Erythroblast (primary cell): ENCODE measurements at regions not wholly inside any gene's neighbourhood (a gene's known extent, or its start where the extent isn't known, plus 50 kb on each side); places are given as distances from the start of the nearest gene placed in this dataset.

ENCODE experiments used
- DNase-seq, 2 experiments: peaks; one replicate each; lab custom pipeline; 2025; lab: John Stamatoyannopoulos, UW
- GATA1 ChIP-seq: IDR thresholded peaks from 2 replicates; pipeline ENCODE4 v1.6.1; 2011; ENCODE audit warnings: low read depth, mild to moderate bottlenecking, control low read depth, low read length, moderate library complexity
- POLR2A ChIP-seq: IDR thresholded peaks from 2 replicates; pipeline ENCODE4 v1.6.1; 2011; ENCODE audit warnings: mild to moderate bottlenecking, low read length

DNA sequence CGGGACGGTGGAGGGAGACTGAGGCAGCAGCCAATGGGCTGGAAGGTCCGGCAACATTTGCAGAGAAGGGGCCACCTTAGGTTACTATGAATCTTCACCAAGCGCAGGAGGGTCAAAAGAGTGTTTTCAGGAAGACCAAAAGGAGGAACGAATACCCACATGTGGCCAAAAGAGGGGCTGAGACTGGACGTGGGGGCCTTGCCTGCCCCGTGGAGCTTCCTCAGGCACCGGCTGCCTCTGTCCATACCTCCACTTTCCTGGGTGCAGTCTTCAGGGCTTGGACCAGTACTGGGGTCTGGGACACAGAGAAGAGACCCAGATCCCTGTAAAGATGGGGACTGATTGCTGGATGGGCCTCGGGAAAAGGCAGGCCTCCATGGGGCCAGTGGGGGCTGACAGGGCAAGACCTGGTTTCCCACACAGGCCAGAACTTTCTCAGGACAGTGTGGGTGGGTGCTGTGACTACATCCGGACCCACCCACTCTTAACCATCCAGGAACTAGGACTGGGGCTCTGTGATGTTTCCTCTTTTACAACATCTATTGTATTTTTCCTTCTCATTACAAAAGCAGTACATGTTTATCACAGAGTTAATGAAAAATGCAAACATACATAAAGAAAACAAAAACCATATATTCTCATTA is 294.7 kb downstream of the ZSWIM6 start:
- TF ChIP-seq GATA1, result no peak
- TF ChIP-seq POLR2A, result no peak

DNA sequence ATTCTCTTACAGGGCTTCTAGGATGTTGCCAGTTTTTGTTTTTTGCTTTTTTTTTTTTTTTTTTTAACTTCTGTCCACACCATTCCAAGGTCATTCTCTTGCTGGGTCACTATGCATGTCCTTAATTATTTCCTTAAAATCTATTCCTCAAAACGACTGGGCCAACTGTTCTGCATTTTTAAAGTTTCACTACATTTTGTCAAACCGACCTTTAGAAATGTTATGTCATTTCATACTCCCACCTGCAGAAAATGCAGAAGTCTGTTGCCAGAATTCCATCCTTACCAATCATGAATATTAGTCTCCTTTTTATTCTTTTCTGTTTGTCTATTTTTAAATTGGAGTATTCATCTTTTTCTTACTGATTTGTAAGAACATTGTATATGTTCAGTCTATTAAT is 295.5 kb downstream of the ZSWIM6 start:
- no peak for DNase-seq
- TF ChIP-seq GATA1 (no peak), POLR2A (no peak)

More for the DNA sequence above, 294.7 kb downstream of the ZSWIM6 start:
- no peak for DNase-seq

DNA sequence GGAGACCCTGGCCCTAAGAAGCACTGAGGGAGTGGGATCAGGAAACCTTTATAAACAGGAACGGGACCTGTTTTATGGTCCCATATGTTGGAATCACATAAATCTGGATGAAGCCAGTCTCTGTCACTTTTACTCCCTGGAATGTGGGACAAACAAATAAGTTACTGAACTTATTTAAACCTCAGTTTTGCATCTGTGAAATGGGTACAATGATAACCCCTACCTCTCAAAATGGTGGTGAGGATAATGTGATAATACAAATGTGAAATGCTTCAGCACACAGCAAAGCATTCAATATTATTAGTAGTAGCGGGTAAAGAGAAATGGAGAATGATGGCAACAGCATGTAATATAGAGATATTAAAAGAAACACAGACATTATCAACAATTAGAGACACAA is 298.9 kb downstream of the ZSWIM6 start:
- TF ChIP-seq GATA1, result no peak
- no peak for TF ChIP-seq POLR2A
- DNase-seq, result no peak

DNA sequence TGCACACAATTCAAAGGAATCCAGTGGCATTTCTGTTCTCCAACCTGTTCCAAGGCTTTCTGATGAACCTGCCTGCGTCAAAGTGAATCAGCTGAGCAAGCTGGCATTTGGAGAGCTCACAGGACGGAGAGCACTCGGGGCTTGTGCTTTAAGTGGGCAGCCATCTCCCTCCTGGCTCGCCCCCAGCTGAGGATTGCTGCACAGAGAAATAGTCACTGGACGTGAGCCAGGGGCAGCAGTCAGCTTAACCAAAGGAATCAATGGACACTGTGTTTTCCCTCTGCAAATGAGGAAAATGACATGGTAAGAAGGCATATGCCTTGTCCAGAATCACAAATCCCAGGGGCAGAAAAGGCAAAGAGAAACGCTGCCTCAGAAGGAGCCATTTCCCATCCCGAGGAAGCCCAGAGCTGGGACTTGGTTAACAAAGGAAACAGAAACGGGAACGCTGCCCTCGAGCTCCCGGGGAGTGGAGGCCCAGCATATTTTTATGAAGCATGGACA is 299.4 kb downstream of the ZSWIM6 start:
- DNase-seq, result no peak
- TF ChIP-seq GATA1 (no peak), POLR2A (no peak)

DNA sequence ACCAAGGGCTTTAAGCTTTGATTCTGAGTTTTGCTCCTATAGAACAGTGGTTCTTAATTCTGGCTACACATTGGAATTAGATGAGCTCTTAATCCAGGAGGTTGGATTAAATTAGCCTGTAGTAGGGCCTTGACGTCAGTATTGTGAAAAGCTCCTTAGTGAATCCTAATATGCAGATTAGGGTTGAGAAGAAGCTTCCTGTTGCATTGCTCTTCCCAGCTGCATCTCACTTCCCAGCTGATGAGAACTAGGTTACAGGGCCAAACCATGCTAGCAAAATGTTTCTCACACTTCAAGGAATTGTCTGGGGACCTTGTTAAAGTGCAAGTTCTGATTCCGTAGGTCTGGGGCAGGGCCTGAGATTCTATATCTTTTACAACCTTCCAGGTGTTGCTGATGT is 300.0 kb downstream of the ZSWIM6 start:
- TF ChIP-seq GATA1 (no peak), POLR2A (no peak)
- no peak for DNase-seq

DNA sequence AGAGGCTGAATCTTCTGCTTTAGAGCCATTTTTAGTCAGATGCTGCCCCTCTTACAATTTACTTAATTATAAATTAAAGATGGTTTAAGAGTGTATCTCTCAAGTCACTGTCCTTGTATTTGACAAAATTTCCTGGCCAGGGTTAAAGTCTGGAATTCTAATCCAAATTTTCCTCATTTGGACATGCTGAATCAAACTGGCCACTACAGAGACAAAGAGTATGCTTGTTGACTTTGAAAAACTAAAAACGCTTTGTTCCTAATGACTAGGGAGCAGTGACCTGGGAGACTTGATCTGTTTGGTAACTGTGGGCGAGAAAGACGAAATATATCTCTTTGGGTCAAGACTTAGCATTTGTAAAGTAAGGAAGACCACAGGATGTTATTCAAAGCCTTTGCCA is 303.2 kb downstream of the ZSWIM6 start:
- DNase-seq, result no peak
- TF ChIP-seq GATA1, result no peak
- TF ChIP-seq POLR2A, result no peak

DNA sequence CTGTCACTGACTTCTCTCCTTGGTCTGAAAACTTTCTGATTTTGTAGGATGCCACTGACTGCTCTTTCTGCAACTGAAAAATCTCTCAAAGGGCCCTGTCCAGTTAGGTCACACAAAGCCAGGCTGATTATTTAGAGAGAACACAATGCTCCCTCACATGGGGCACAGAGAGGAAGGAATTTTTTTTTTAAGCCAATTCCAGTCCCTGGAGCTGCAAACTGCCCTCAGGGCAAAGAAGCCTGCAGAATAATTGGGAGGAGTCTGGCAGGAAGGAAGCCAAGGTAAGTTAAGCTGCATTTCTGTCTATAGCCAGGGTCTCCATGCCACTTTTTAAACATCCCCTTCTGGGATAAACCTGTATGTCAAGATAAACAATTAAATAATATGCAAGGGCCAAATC is 305.5 kb downstream of the ZSWIM6 start:
- no peak for DNase-seq
- TF ChIP-seq GATA1, result no peak
- no peak for TF ChIP-seq POLR2A

DNA sequence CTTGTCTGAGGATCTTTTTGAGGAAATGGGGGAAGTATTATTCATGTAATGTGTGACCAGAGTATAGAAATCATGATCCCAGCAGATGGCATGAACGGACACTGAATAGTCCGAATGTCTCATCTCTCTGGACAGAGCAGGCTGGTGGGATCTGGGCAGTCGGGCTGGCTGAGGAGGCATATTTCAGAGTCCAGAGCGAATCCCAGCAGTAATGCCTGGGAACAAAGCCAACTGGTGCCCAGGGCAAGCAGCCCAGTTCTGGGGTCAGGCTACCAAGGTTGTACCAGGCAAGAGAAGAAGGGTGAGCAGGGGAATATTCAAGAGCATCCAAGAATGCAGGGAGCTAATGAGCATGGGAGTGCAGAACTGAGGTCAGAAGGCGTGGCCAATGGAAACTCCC is 306.4 kb downstream of the ZSWIM6 start:
- TF ChIP-seq POLR2A, result no peak
- no peak for TF ChIP-seq GATA1
- no peak for DNase-seq

DNA sequence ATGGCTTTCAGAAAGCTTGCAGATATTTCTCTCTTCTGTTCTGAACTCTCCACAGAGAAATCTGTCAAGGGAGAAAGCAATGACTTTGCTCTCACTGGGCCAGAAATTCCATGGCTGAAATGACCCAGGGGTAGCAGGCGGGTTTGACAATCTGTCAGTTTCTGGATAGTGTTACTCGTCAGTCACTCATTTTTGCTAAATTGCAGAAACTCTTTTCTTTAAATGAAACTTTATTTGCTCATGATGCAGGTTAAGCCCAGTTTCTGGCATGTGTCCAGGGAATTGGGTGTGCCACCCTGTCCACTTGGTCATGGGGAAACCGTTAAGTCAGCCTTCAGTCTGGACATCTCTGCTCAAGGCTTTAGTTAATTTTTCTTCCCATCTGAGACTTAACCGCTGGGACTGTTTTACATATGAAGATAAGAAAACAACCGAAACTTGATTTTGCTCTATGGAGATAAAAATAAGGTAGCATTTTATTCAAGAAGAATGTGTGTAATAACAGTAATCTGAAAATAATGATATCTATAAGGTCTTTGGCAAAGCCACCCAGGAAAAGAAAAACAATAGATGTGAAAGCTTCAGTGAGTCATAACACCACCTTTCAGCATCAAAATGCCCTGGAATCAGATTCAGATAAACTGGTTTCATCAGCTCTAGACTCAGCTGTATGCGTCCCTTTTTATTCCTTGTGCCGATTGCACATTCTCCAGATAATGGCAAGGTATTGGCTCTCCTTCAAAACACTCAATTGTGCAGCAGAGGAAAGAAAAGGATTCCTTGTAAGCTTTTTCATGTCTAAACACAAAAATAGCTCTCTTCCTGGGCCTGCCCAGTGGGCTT is 308.3 kb downstream of the ZSWIM6 start:
- TF ChIP-seq POLR2A, result no peak
- TF ChIP-seq GATA1, result no peak
- DNase-seq, result no peak

DNA sequence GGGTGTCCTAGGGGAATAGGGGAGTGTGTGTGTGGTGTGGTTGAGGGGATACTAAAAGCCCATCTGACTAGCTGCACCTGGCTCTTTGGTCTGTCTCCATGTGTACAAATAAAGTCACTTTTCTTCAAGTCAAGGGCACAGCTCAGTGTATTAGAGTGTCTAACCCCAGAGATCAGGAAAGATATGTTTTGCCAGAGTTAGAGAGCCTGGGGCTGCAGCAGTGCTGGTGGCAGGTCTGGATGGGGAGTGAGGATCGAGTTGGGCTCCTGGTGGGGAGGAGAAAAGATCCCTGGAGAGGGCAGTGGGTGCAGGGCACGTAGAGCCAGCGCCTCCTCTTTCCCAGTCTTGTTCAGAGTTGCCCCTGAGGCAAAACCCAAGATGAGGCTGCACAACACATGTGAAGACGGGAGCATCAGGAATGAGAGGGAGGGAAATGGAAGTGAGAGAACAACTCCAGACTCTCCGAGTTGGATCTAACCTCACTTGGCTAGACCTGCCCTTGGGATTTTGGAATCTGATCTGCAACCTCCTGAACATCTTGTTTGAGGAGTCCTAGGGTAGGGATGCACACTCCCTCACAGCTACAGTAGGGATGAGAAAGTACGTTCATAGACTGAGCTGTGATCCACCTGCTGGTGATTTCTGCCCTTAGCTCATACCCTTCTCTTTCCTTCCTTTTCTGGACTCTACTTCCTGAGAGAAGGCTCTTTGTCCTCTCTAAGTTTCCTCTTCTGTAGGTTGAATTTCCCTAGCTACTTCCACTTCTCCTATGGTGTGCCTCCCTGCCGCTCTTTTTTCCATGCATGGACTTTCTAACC is 309.9 kb downstream of the ZSWIM6 start:
- no peak for DNase-seq
- no peak for TF ChIP-seq POLR2A
- TF ChIP-seq GATA1, result no peak

DNA sequence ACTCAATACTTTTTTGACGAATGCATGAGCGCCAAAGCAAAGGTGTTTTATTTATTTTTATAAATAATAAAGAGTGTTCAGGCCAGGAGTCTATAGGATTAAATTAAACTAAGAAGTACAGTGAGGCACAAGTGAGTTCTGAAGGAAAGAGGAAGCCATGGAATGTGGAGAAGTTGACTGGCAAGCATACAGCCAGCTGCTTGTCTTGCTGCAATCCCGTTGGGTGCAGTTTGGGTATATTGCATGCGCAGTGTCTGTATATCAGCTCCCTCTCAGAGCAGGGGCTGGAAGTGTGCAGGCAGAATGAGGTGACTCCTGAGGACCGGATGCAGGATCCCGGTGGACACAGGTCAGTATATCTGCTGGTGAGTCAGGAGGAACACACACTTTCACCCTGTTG is 315.6 kb downstream of the ZSWIM6 start:
- no peak for DNase-seq
- no peak for TF ChIP-seq GATA1
- TF ChIP-seq POLR2A, result no peak

DNA sequence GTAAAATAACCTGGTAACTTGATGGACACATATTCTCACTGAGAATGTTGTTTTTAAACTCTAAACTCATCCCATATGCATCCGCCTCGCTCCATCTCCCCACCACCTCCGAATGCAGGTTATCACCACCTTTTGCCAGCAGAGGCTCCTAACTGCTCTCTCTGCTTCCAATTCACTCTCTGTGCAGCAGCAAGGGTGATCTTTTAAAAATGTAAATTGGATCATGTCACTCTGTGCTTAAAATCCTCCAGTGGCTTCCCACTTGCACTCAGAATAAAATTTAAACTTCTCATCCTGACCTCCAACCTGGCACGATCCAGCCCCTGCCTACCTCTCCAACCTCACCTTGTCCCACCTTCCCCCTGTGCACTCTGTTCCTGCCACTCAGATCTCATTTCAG is 317.2 kb downstream of the ZSWIM6 start:
- DNase-seq, result no peak
- TF ChIP-seq GATA1 (no peak), POLR2A (no peak)

DNA sequence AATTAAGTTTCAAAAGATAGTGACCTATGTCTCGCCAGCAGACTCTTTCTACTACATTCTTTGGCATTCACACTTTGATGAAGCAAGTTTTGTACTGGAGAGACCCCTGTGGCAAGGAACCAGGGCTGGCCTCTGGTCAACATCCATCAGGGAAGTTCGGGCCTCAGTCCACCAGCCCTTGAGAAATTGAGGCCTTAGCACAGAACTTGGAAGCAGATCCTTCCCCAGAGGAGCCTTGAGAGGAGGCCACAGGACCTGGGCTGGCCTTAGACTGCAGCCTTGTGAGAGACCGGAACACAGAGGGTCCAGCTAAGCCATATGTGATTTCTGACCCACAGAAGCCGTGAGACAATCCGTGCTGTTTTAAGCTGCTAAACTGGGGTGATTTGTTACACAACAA is 317.9 kb downstream of the ZSWIM6 start:
- no peak for DNase-seq
- TF ChIP-seq GATA1, result no peak
- TF ChIP-seq POLR2A, result no peak

DNA sequence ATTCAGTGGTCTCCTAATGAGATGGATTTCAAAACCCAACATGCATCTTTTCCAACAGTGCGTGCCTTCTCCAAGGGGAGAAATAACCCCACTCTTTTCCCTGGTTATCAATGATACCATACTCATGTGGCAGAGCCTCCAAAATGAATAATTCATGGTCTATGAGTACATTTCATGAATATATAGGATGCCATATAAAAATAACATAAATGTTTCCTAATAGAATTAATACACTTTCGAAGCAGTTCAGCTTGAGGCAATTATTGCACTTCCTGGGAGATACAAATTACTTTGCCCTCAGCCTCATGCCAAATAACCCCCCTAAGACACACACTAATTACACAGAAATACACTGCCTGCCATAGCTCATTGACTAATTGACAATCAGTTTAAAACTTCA is 318.6 kb downstream of the ZSWIM6 start:
- DNase-seq, result no peak
- TF ChIP-seq POLR2A (no peak), GATA1 (no peak)
